GM23338 (cell line): ENCODE measurements at regions not wholly inside any gene's neighbourhood (a gene's known extent, or its start where the extent isn't known, plus 50 kb on each side); places are given as distances from the start of the nearest gene placed in this dataset.

Source experiments
- ATAC-seq: fragments of 200-7000 bp; cut with Tn5 transposase; 3 replicates; pipeline ENCODE4 v1.9.1; 2020
- DNase-seq: peaks from one replicate; pipeline ENCODE4 v3.0.0-alpha.2; 2015; ENCODE audit warnings: low spot score
- H2AFZ ChIP-seq: fragments of 200-600 bp; sonication (generic); 2 replicates; pipeline ENCODE4 v1.8.0; 2016; ENCODE audit warnings: antibody characterized with exemption, mild to moderate bottlenecking, moderate library complexity
- H3F3A ChIP-seq: fragments of 200-600 bp; sonication (generic); replicated peaks from 2 replicates; pipeline ENCODE4 v1.8.0; 2017; ENCODE audit warnings: antibody characterized with exemption, mixed run types, low read depth
- H3K27ac ChIP-seq: fragments of 200-600 bp; sonication (generic); 2 replicates; pipeline ENCODE4 v1.6.1; 2016; ENCODE audit warnings: low read depth
- H3K27me3 ChIP-seq: fragments of 200-600 bp; sonication (generic); 2 replicates; pipeline ENCODE4 v1.8.0; 2016; ENCODE audit warnings: mild to moderate bottlenecking, mixed run types, moderate library complexity; ENCODE audit not compliant: insufficient read depth
- H3K36me3 ChIP-seq: fragments of 200-600 bp; sonication (generic); 2 replicates; pipeline ENCODE4 v1.8.0; 2016; ENCODE audit warnings: mild to moderate bottlenecking; ENCODE audit not compliant: insufficient read depth
- H3K4me1 ChIP-seq: fragments of 200-600 bp; sonication (generic); 2 replicates; pipeline ENCODE4 v1.8.0; 2016; ENCODE audit warnings: mild to moderate bottlenecking, moderate library complexity; ENCODE audit not compliant: insufficient read depth
- H3K4me2 ChIP-seq: fragments of 200-600 bp; sonication (generic); 2 replicates; pipeline ENCODE4 v1.7.1; 2017; ENCODE audit warnings: mixed run types
- H3K4me3 ChIP-seq: fragments of 200-600 bp; sonication (generic); 2 replicates; pipeline ENCODE4 v1.6.1; 2016; ENCODE audit warnings: mixed run types
- H3K79me2 ChIP-seq: fragments of 200-600 bp; sonication (generic); replicated peaks from 2 replicates; pipeline ENCODE4 v1.8.0; 2017; ENCODE audit warnings: mild to moderate bottlenecking; ENCODE audit not compliant: insufficient read depth
- H3K9me2 ChIP-seq: fragments of 200-600 bp; sonication (generic); 2 replicates; pipeline ENCODE4 v1.8.0; 2017; ENCODE audit not compliant: insufficient read depth
- H4K20me1 ChIP-seq: fragments of 200-600 bp; sonication (generic); replicated peaks from 2 replicates; pipeline ENCODE4 v1.8.0; 2017; ENCODE audit warnings: mild to moderate bottlenecking; ENCODE audit not compliant: insufficient read depth
- H3K27ac Mint-ChIP-seq: 2 replicates; pipeline ENCODE4 v1.8.0; 2020; ENCODE audit warnings: inconsistent platforms, mild to moderate bottlenecking, moderate library complexity, mixed read lengths
- H3K27me3 Mint-ChIP-seq: 3 replicates; pipeline ENCODE4 v1.8.0; 2022; ENCODE audit warnings: low read depth, mild to moderate bottlenecking, moderate library complexity, mixed read lengths, inconsistent platforms; ENCODE audit not compliant: insufficient read depth, poor library complexity
- H3K36me3 Mint-ChIP-seq: 3 replicates; pipeline ENCODE4 v1.8.0; 2021; ENCODE audit warnings: low read depth, mild to moderate bottlenecking, inconsistent platforms, moderate library complexity, mixed read lengths
- H3K4me1 Mint-ChIP-seq: 3 replicates; pipeline ENCODE4 v1.8.0; 2020; ENCODE audit warnings: mild to moderate bottlenecking, inconsistent platforms, mixed read lengths
- H3K4me3 Mint-ChIP-seq: 3 replicates; pipeline ENCODE4 v1.8.0; 2021; ENCODE audit warnings: moderate library complexity, mild to moderate bottlenecking, inconsistent platforms, mixed read lengths
- H3K9me3 Mint-ChIP-seq: 3 replicates; pipeline ENCODE4 v1.8.0; 2020; ENCODE audit warnings: moderate library complexity, mild to moderate bottlenecking, inconsistent platforms, mixed read lengths
- CREB1 ChIP-seq: fragments of 250-450 bp; sonication (Bioruptor Pico); IDR thresholded peaks from 2 replicates; pipeline ENCODE4 v1.5.0; 2020; ENCODE audit warnings: low read depth, mild to moderate bottlenecking, moderate library complexity
- CTCF ChIP-seq, 2 experiments: fragments of 200-600 bp in 1 of 2; sonication (generic) in 1 of 2; conservative IDR thresholded peaks; 2 replicates each; pipeline versions ENCODE4 v1.5.1 to v1.6.1; 2016 to 2017; ENCODE audit warnings: antibody characterized with exemption in 2 of 2, low read depth in 2 of 2, mild to moderate bottlenecking in 2 of 2, moderate library complexity in 1 of 2
- ETS1 ChIP-seq: IDR thresholded peaks from 2 replicates; pipeline ENCODE4 v1.6.1; 2016; ENCODE audit warnings: antibody characterized with exemption
- EZH2 ChIP-seq: fragments of 200-600 bp; sonication (generic); IDR thresholded peaks from one replicate; pipeline ENCODE4 v1.8.0; 2017; ENCODE audit warnings: antibody characterized with exemption, mild to moderate bottlenecking, low read depth; ENCODE audit not compliant: unreplicated experiment
- EZH2phosphoT487 ChIP-seq: fragments of 200-600 bp; sonication (generic); IDR thresholded peaks from one replicate; pipeline ENCODE4 v1.8.1; 2018; ENCODE audit warnings: antibody characterized with exemption; ENCODE audit not compliant: unreplicated experiment
- JUNB ChIP-seq: IDR thresholded peaks from one replicate; pipeline ENCODE4 v1.6.1; 2016; ENCODE audit warnings: antibody characterized with exemption; ENCODE audit not compliant: unreplicated experiment
- NANOG ChIP-seq: IDR thresholded peaks from 2 replicates; pipeline ENCODE4 v1.6.1; 2016; ENCODE audit warnings: antibody characterized with exemption, borderline replicate concordance
- POLR2AphosphoS5 ChIP-seq: IDR thresholded peaks from 2 replicates; pipeline ENCODE4 v1.6.1; 2016; ENCODE audit warnings: antibody characterized with exemption, low read depth
- REST ChIP-seq: IDR thresholded peaks from one replicate; pipeline ENCODE4 v1.6.1; 2018; ENCODE audit warnings: antibody characterized with exemption; ENCODE audit not compliant: unreplicated experiment
- STAT1 ChIP-seq: IDR thresholded peaks from one replicate; pipeline ENCODE4 v1.6.1; 2016; ENCODE audit warnings: antibody characterized with exemption; ENCODE audit not compliant: unreplicated experiment
- ZNF114 ChIP-seq: fragments of 250-450 bp; sonication (Bioruptor Pico); IDR thresholded peaks from 2 replicates; pipeline ENCODE4 v1.5.0; 2020; ENCODE audit warnings: mild to moderate bottlenecking, moderate library complexity
- ZNF331 ChIP-seq: fragments of 250-450 bp; sonication (Bioruptor Pico); IDR thresholded peaks from 2 replicates; pipeline ENCODE4 v1.5.0; 2020; ENCODE audit warnings: low read depth, mild to moderate bottlenecking, moderate library complexity
- ZNF462 ChIP-seq: fragments of 250-450 bp; sonication (Bioruptor Pico); IDR thresholded peaks from 2 replicates; pipeline ENCODE4 v1.5.0; 2020; ENCODE audit warnings: mild to moderate bottlenecking, moderate library complexity

GRCh38 chr20:61019322-61019721 lies 232.7 kb upstream of the CDH4 start:
- no peak overlapping the region for H3K4me3 ChIP-seq
- H3K36me3 ChIP-seq: no peaks in the 10 kb centered on the region; the same call in 1 of the 2 replicates
- Mint-ChIP-seq H3K27me3 (peaks cover 34% of the 10 kb centered on the region), H3K9me3 (peaks cover 10% of the 10 kb centered on the region), H3K27ac (no peak overlapping the region), H3K4me1 (peaks cover 6% of the 10 kb centered on the region; the same call in 2 of the 3 replicates), H3K36me3 (peaks cover 3% of the 10 kb centered on the region; the same call in 1 of the 3 replicates), H3K4me3 (no peak overlapping the region)
- no peaks in the 10 kb centered on the region for H3K4me1 ChIP-seq
- H3K9me2 ChIP-seq: no peaks in the 10 kb centered on the region
- no peak overlapping the region for H3K27ac ChIP-seq
- no peak overlapping the region for H3K4me2 ChIP-seq
- TF ChIP-seq NANOG (no peak), ZNF114 (CRISPR knock-in tag) (no peak), ZNF462 (CRISPR knock-in tag) (no peak), ETS1 (no peak), CTCF (conservative IDR thresholded peaks at IDR 0.05; ENCODE audit: low read depth in 2 of 2) (no peak), EZH2phosphoT487 (no peak), EZH2 (no peak), REST (no peak), POLR2AphosphoS5 (no peak), ZNF331 (no peak), STAT1 (no peak), CREB1 (CRISPR knock-in tag) (no peak), JUNB (no peak)
- H4K20me1 ChIP-seq: no peaks in the 10 kb centered on the region
- no peaks in the 10 kb centered on the region for H3K79me2 ChIP-seq
- no peak for DNase-seq
- H3K27me3 ChIP-seq: no peaks in the 10 kb centered on the region
- H2AFZ ChIP-seq: no peak overlapping the region
- no peaks in the 10 kb centered on the region for H3F3A ChIP-seq
- no peak for ATAC-seq
